Uterus (tissue), 2 donors: ENCODE measurements at regions not wholly inside any gene's neighbourhood (a gene's known extent, or its start where the extent isn't known, plus 50 kb on each side); places are given as distances from the start of the nearest gene placed in this dataset.

Source experiments
- POLR2A ChIP-seq, 2 donors: fragments of 450-650 bp; IDR thresholded peaks; one replicate each; pipeline ENCODE4 v1.6.1; 2016; ENCODE audit warnings: antibody characterized with exemption in 2 of 2, mild to moderate bottlenecking in 1 of 2, moderate library complexity in 1 of 2
- TF ChIP-seq, protein P1 (sequence below), 4 experiments: fragments of 200-600 bp in 2 of 4; fragments of 450-650 bp in 2 of 4; sonication (generic) in 2 of 4; IDR thresholded peaks; one replicate each; pipeline ENCODE4 v1.5.1; 2016 to 2019; ENCODE audit warnings: antibody characterized with exemption in 4 of 4, mild to moderate bottlenecking in 2 of 4, moderate library complexity in 1 of 4

DNA sequence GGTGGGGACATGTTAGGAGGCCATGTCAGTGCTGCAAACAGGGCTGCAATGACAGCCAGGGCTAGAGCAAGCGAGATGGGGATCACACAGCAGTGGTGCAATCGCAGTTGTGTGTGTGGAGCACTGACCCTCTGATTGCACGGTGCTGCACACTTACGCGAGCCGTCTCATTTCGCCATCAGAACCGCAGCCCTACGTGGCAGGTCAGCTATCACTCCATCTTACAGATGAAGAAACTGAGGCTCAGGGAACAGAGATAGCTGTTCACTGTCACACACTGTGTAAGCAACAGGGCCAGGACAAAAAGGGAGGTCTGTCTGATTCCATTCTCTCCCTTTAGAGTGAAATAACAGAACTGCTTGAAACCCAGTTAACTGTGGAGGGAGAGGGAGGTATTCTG, 104.8 kb upstream of the SLC45A1 start:
- TF ChIP-seq, protein P1, sequence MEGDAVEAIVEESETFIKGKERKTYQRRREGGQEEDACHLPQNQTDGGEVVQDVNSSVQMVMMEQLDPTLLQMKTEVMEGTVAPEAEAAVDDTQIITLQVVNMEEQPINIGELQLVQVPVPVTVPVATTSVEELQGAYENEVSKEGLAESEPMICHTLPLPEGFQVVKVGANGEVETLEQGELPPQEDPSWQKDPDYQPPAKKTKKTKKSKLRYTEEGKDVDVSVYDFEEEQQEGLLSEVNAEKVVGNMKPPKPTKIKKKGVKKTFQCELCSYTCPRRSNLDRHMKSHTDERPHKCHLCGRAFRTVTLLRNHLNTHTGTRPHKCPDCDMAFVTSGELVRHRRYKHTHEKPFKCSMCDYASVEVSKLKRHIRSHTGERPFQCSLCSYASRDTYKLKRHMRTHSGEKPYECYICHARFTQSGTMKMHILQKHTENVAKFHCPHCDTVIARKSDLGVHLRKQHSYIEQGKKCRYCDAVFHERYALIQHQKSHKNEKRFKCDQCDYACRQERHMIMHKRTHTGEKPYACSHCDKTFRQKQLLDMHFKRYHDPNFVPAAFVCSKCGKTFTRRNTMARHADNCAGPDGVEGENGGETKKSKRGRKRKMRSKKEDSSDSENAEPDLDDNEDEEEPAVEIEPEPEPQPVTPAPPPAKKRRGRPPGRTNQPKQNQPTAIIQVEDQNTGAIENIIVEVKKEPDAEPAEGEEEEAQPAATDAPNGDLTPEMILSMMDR (IDR thresholded peaks at IDR 0.05): no peak
- TF ChIP-seq POLR2A (IDR thresholded peaks at IDR 0.05): no peak
